H1 (cell line): ENCODE measurements at regions not wholly inside any gene's neighbourhood (a gene's known extent, or its start where the extent isn't known, plus 50 kb on each side); places are given as distances from the start of the nearest gene placed in this dataset.
A peak's percentile ranks its signal among the peaks of the same experiment; 100 is the strongest.

Experiments
- EZH2 ChIP-seq: fragments of 200-600 bp; sonication (generic); IDR thresholded peaks from 2 replicates; pipeline ENCODE4 v1.7.1; 2012; ENCODE audit warnings: low read depth, mild to moderate bottlenecking, moderate library complexity, low read length, inconsistent platforms; ENCODE audit not compliant: severe bottlenecking
- JUND ChIP-seq: IDR thresholded peaks from 2 replicates; pipeline ENCODE4 v1.6.1; 2011; ENCODE audit warnings: mild to moderate bottlenecking, improper control_type of control experiment, low read length
- KDM1A ChIP-seq: fragments of 200-600, 300-600 bp; sonication (generic); IDR thresholded peaks from 2 replicates; pipeline ENCODE4 v1.7.1; 2016; ENCODE audit warnings: mild to moderate bottlenecking, low read length, borderline replicate concordance
- RBBP5 ChIP-seq: IDR thresholded peaks from 2 replicates; pipeline ENCODE4 v1.7.1; 2012; ENCODE audit warnings: low read depth, mild to moderate bottlenecking, inconsistent platforms, low read length, moderate library complexity, borderline replicate concordance
- RFX5 ChIP-seq: IDR thresholded peaks from 2 replicates; pipeline ENCODE4 v1.6.1; 2011; ENCODE audit warnings: low read depth, low read length, improper control_type of control experiment, borderline replicate concordance
- SRF ChIP-seq: IDR thresholded peaks from 2 replicates; pipeline ENCODE4 v1.6.1; 2011; ENCODE audit warnings: mild to moderate bottlenecking, low read depth, low read length, moderate library complexity
- TEAD4 ChIP-seq: IDR thresholded peaks from 2 replicates; pipeline ENCODE4 v1.6.1; 2012; ENCODE audit warnings: low read depth, low read length, inconsistent platforms, mixed read lengths
- TF ChIP-seq, protein P1 (sequence below), 3 experiments: IDR thresholded peaks; 1 replicate in 2 of 3; 2 replicates in 1 of 3; pipeline versions ENCODE4 v1.5.1 to v1.6.1; 2011; ENCODE audit warnings: low read length in 3 of 3, mild to moderate bottlenecking in 3 of 3, inconsistent platforms in 2 of 3, low read depth in 1 of 3, moderate library complexity in 1 of 3; ENCODE audit not compliant: insufficient read depth in 1 of 3; ENCODE audit errors: control extremely low read depth in 1 of 3
- TF ChIP-seq, protein P2 (sequence below): IDR thresholded peaks from 2 replicates; pipeline ENCODE4 v1.6.1; 2011; ENCODE audit warnings: low read depth, mild to moderate bottlenecking, low read length; ENCODE audit not compliant: insufficient read depth
- TF ChIP-seq, protein P3 (sequence below): fragments of 300-600 bp; sonication (generic); IDR thresholded peaks from 2 replicates; pipeline ENCODE4 v1.7.1; 2012; ENCODE audit warnings: low read length, moderate library complexity, mild to moderate bottlenecking, inconsistent platforms; ENCODE audit not compliant: insufficient replicate concordance

DNA sequence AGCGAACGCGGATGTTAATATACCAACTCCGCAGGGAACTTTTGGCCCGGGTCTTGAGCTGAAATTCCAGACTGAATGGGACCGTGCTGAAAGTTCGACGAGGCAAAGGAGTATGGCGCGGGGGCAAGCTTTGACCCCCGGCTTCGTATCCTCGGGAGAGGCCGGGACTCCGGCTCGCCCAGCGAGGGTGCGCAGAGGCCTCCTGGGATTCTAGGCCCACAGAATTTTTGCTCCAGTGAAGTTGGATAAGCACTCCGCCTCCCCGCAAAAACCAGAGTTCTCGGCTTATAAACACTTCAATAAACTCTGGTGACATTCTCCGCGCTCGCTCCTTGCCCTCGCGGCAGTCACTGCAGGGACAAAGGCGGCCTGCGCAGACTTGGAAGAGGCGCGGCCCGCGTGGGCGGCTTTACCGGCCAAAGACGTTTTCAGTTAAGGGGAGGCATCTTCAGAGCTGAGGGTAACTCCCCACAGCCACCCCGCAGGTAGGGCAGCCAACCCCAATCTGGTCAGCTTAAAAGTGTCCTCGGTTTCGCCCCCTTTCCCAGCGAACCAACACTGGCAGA, 112.6 kb downstream of the KCNRG start:
- TF ChIP-seq SRF (no peak), JUND (no peak), EZH2 (peak; percentile 83), KDM1A (no peak), RFX5 (no peak), RBBP5 (no peak), TEAD4 (no peak)
- TF ChIP-seq, protein P1, sequence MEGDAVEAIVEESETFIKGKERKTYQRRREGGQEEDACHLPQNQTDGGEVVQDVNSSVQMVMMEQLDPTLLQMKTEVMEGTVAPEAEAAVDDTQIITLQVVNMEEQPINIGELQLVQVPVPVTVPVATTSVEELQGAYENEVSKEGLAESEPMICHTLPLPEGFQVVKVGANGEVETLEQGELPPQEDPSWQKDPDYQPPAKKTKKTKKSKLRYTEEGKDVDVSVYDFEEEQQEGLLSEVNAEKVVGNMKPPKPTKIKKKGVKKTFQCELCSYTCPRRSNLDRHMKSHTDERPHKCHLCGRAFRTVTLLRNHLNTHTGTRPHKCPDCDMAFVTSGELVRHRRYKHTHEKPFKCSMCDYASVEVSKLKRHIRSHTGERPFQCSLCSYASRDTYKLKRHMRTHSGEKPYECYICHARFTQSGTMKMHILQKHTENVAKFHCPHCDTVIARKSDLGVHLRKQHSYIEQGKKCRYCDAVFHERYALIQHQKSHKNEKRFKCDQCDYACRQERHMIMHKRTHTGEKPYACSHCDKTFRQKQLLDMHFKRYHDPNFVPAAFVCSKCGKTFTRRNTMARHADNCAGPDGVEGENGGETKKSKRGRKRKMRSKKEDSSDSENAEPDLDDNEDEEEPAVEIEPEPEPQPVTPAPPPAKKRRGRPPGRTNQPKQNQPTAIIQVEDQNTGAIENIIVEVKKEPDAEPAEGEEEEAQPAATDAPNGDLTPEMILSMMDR (IDR thresholded peaks at IDR 0.05; ENCODE audit: control extremely low read depth in 1 of 3, insufficient read depth in 1 of 3, low read depth in 1 of 3, low read length in 3 of 3) = no peak
- TF ChIP-seq, protein P2, sequence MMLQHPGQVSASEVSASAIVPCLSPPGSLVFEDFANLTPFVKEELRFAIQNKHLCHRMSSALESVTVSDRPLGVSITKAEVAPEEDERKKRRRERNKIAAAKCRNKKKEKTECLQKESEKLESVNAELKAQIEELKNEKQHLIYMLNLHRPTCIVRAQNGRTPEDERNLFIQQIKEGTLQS = no peak
- TF ChIP-seq, protein P3, sequence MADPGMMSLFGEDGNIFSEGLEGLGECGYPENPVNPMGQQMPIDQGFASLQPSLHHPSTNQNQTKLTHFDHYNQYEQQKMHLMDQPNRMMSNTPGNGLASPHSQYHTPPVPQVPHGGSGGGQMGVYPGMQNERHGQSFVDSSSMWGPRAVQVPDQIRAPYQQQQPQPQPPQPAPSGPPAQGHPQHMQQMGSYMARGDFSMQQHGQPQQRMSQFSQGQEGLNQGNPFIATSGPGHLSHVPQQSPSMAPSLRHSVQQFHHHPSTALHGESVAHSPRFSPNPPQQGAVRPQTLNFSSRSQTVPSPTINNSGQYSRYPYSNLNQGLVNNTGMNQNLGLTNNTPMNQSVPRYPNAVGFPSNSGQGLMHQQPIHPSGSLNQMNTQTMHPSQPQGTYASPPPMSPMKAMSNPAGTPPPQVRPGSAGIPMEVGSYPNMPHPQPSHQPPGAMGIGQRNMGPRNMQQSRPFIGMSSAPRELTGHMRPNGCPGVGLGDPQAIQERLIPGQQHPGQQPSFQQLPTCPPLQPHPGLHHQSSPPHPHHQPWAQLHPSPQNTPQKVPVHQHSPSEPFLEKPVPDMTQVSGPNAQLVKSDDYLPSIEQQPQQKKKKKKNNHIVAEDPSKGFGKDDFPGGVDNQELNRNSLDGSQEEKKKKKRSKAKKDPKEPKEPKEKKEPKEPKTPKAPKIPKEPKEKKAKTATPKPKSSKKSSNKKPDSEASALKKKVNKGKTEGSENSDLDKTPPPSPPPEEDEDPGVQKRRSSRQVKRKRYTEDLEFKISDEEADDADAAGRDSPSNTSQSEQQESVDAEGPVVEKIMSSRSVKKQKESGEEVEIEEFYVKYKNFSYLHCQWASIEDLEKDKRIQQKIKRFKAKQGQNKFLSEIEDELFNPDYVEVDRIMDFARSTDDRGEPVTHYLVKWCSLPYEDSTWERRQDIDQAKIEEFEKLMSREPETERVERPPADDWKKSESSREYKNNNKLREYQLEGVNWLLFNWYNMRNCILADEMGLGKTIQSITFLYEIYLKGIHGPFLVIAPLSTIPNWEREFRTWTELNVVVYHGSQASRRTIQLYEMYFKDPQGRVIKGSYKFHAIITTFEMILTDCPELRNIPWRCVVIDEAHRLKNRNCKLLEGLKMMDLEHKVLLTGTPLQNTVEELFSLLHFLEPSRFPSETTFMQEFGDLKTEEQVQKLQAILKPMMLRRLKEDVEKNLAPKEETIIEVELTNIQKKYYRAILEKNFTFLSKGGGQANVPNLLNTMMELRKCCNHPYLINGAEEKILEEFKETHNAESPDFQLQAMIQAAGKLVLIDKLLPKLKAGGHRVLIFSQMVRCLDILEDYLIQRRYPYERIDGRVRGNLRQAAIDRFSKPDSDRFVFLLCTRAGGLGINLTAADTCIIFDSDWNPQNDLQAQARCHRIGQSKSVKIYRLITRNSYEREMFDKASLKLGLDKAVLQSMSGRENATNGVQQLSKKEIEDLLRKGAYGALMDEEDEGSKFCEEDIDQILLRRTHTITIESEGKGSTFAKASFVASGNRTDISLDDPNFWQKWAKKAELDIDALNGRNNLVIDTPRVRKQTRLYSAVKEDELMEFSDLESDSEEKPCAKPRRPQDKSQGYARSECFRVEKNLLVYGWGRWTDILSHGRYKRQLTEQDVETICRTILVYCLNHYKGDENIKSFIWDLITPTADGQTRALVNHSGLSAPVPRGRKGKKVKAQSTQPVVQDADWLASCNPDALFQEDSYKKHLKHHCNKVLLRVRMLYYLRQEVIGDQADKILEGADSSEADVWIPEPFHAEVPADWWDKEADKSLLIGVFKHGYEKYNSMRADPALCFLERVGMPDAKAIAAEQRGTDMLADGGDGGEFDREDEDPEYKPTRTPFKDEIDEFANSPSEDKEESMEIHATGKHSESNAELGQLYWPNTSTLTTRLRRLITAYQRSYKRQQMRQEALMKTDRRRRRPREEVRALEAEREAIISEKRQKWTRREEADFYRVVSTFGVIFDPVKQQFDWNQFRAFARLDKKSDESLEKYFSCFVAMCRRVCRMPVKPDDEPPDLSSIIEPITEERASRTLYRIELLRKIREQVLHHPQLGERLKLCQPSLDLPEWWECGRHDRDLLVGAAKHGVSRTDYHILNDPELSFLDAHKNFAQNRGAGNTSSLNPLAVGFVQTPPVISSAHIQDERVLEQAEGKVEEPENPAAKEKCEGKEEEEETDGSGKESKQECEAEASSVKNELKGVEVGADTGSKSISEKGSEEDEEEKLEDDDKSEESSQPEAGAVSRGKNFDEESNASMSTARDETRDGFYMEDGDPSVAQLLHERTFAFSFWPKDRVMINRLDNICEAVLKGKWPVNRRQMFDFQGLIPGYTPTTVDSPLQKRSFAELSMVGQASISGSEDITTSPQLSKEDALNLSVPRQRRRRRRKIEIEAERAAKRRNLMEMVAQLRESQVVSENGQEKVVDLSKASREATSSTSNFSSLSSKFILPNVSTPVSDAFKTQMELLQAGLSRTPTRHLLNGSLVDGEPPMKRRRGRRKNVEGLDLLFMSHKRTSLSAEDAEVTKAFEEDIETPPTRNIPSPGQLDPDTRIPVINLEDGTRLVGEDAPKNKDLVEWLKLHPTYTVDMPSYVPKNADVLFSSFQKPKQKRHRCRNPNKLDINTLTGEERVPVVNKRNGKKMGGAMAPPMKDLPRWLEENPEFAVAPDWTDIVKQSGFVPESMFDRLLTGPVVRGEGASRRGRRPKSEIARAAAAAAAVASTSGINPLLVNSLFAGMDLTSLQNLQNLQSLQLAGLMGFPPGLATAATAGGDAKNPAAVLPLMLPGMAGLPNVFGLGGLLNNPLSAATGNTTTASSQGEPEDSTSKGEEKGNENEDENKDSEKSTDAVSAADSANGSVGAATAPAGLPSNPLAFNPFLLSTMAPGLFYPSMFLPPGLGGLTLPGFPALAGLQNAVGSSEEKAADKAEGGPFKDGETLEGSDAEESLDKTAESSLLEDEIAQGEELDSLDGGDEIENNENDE = no peak
